Breast epithelium (tissue), 4 donors: ENCODE measurements at regions not wholly inside any gene's neighbourhood (a gene's known extent, or its start where the extent isn't known, plus 50 kb on each side); places are given as distances from the start of the nearest gene placed in this dataset.
"Not testable (repeated sequence)": the region's sequence is repeated elsewhere in the genome, so short reads cannot be mapped to it uniquely, and the experiment has no call there.

Experiments used
- DNase-seq, 2 donors: peaks; one replicate each; pipeline ENCODE4 v3.0.0-alpha.2; 2019; ENCODE audit warnings: low spot score in 2 of 2
- H3K27ac ChIP-seq, 2 donors: fragments of 200-600 bp; sonication (generic) in 1 of 2; one replicate each; pipeline ENCODE4 v1.5.1; 2016 to 2019; ENCODE audit warnings: mild to moderate bottlenecking in 1 of 2
- H3K27me3 ChIP-seq, 2 donors: fragments of 200-600 bp; sonication (generic) in 1 of 2; one replicate each; pipeline versions ENCODE4 v1.5.1 to v1.6.0; 2017 to 2019; ENCODE audit warnings: control low read depth in 1 of 2, mild to moderate bottlenecking in 1 of 2
- H3K36me3 ChIP-seq: fragments of 200-600 bp; one replicate; pipeline ENCODE4 v1.5.1; 2019
- H3K4me1 ChIP-seq, 2 donors: fragments of 200-600 bp; sonication (generic); one replicate each; pipeline ENCODE4 v1.5.1; 2016 to 2019; ENCODE audit warnings: control low read depth in 1 of 2
- H3K4me3 ChIP-seq, 3 donors: fragments of 200-600 bp; sonication (generic); 1 replicate in 2 of 3; 2 replicates in 1 of 3; pipeline ENCODE4 v1.5.1; 2016 to 2019; ENCODE audit warnings: mild to moderate bottlenecking in 3 of 3, moderate library complexity in 2 of 3
- H3K9me3 ChIP-seq, 2 donors: fragments of 200-600 bp; sonication (generic) in 1 of 2; one replicate each; pipeline ENCODE4 v1.5.1; 2016 to 2019; ENCODE audit warnings: control low read depth in 1 of 2
- CTCF ChIP-seq, 3 donors: fragments of 450-650 bp; IDR thresholded peaks; one replicate each; pipeline ENCODE4 v1.5.1; 2016 to 2017; ENCODE audit warnings: antibody characterized with exemption in 3 of 3, mild to moderate bottlenecking in 3 of 3, moderate library complexity in 3 of 3
- POLR2A ChIP-seq: fragments of 450-650 bp; IDR thresholded peaks from one replicate; pipeline ENCODE4 v1.6.1; 2016; ENCODE audit warnings: antibody characterized with exemption, mild to moderate bottlenecking, moderate library complexity
- POLR2AphosphoS5 ChIP-seq, 3 donors: sonication (generic); formaldehyde crosslinking; IDR thresholded peaks; one replicate each; pipeline ENCODE4 v1.6.1; 2017; ENCODE audit warnings: antibody characterized with exemption in 3 of 3
- intact Hi-C: fragments of 100-400 bp; cut with DNase I; formaldehyde crosslinking; loops from one replicate; pipeline ENCODE4 v1.15.1; 2023; ENCODE audit warnings: low total_unique reads

DNA sequence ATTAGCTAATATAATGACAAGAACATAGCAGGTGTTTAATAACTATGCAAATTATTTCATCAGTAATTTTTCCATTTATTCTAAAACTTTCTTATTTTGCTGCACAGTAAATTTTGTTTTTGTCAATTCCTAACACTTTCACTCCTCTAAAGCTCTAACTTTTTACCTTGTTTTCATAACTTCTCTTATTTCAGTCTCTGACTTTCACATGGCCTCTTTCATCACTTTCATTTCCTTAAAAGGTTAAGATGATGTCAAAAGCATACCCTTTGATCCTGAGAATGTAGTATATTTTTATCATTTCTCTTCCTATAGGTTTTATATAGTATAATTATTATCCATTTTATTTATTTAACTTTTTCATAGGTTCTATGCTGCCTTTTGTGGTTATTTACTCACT lies 1325.8 kb upstream of the ALCAM start:
- Histone ChIP-seq H3K4me1 (no peaks in the 10 kb centered on the region), H3K27ac (no peak overlapping the region), H3K9me3 (no peaks in the 10 kb centered on the region), H3K36me3 (no peaks in the 10 kb centered on the region), H3K27me3 (no peaks in the 10 kb centered on the region), H3K4me3 (no peak overlapping the region)
- DNase-seq: no peak
- intact Hi-C loops: no loop called here
- TF ChIP-seq POLR2A (no peak), POLR2AphosphoS5 (IDR thresholded peaks at IDR 0.05) (no peak), CTCF (IDR thresholded peaks at IDR 0.05) (no peak)

GRCh38 chr3:104043001-104043543 lies 1323.6 kb upstream of the ALCAM start:
- H3K27me3 ChIP-seq, intact Hi-C loops, DNase-seq, H3K27ac ChIP-seq, H3K4me1 ChIP-seq, H3K4me3 ChIP-seq, H3K9me3 ChIP-seq, H3K36me3 ChIP-seq: not testable (repeated sequence)

DNA sequence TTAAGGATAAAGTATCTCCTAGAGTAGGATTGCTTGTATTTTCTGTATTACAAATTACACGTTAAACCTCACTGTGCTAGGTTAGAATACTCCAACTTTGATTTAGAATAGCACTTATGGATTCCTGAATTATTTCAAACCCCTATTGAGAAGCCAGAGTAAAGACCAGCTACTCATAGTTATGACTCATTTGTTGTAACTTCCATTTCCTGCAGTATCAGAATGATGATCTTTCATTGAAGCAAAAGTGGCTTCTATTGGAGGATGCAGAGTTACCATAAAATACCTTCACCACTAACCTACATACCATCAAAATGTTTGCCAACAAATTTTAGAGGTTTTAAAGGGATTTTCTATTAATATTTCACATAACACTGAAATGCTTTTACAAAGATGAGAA lies 1322.7 kb upstream of the ALCAM start:
- no peaks in the 10 kb centered on the region for H3K27me3 ChIP-seq
- TF ChIP-seq CTCF (IDR thresholded peaks at IDR 0.05) (no peak), POLR2AphosphoS5 (IDR thresholded peaks at IDR 0.05) (no peak), POLR2A (no peak)

GRCh38 chr3:104066658-104067057 lies 1300.1 kb upstream of the ALCAM start:
- H3K4me1 ChIP-seq: no peaks in the 10 kb centered on the region
- H3K27me3 ChIP-seq: no peaks in the 10 kb centered on the region
- TF ChIP-seq POLR2AphosphoS5 (IDR thresholded peaks at IDR 0.05) (no peak), CTCF (IDR thresholded peaks at IDR 0.05) (no peak), POLR2A (no peak)
- H3K36me3 ChIP-seq: no peaks in the 10 kb centered on the region
- intact Hi-C loops: no loop called here
- DNase-seq: no peak
- no peak overlapping the region for H3K27ac ChIP-seq
- H3K4me3 ChIP-seq: no peak overlapping the region
- no peaks in the 10 kb centered on the region for H3K9me3 ChIP-seq

More for the DNA sequence above, 1322.7 kb upstream of the ALCAM start:
- intact Hi-C loops: no loop called here
- Histone ChIP-seq H3K36me3 (no peaks in the 10 kb centered on the region), H3K9me3 (no peaks in the 10 kb centered on the region), H3K4me1 (no peaks in the 10 kb centered on the region), H3K27ac (no peak overlapping the region), H3K4me3 (no peak overlapping the region)
- DNase-seq: no peak

- TF ChIP-seq POLR2AphosphoS5 (IDR thresholded peaks at IDR 0.05) (no peak), POLR2A (no peak), CTCF (IDR thresholded peaks at IDR 0.05) (no peak)
- Histone ChIP-seq H3K36me3 (no peaks in the 10 kb centered on the region), H3K27ac (no peak overlapping the region), H3K27me3 (no peaks in the 10 kb centered on the region), H3K9me3 (no peaks in the 10 kb centered on the region), H3K4me3 (no peak overlapping the region), H3K4me1 (no peaks in the 10 kb centered on the region)
- intact Hi-C loops: no loop called here
- DNase-seq: no peak
Measured at GRCh38 chr3:104069114-104069513, 1297.6 kb upstream of the ALCAM start.

DNA sequence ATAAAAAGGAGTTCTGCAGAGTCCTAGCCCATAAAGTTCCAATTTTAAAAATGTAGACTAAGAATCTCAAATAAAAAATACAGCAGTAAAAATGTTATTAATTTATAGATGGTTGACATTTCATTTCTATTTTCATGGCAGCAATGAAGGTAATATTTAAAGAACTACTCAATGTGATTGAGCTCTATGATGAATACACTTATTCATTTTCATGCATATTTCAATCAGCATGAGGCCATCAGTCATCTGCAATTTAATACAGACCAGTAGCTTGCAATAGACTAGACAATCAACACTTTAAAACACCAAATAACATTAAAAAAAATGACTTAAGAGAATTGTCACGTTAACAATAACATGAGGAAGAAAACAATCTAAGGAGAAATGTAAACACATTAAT lies 1295.8 kb upstream of the ALCAM start:
- no peaks in the 10 kb centered on the region for H3K9me3 ChIP-seq
- H3K4me3 ChIP-seq: no peak overlapping the region
- no peaks in the 10 kb centered on the region for H3K27me3 ChIP-seq
- TF ChIP-seq POLR2A (no peak), CTCF (IDR thresholded peaks at IDR 0.05) (no peak), POLR2AphosphoS5 (IDR thresholded peaks at IDR 0.05) (no peak)
- no peaks in the 10 kb centered on the region for H3K4me1 ChIP-seq
- no peak for DNase-seq
- intact Hi-C loops: no loop called here
- H3K36me3 ChIP-seq: no peaks in the 10 kb centered on the region
- H3K27ac ChIP-seq: no peak overlapping the region
